ENCODE measurements at regions not wholly inside any gene's neighbourhood (a gene's known extent, or its start where the extent isn't known, plus 50 kb on each side); places are given as distances from the start of the nearest gene placed in this dataset.

GRCh38 chr13:80259159-80259558, 81.8 kb downstream of the SPRY2 start:
- 10% methylated on average over 1 of the region's 1 CpG for whole genome bisulfite sequencing (ENCODE audit: insufficient coverage, low coverage, low lambda C conversion rate, missing lambda C conversion rate)
- no peaks in the 10 kb centered on the region for H3K36me3 ChIP-seq
- H3K27me3 ChIP-seq: no peaks in the 10 kb centered on the region
- no peak overlapping the region for H3K27ac ChIP-seq
- DNase-seq (peak in 2 of 3 donors; percentile 59 to 64), ATAC-seq (peak; percentile 97 to 100 (median 98))
- intact Hi-C loops (cut with DNase I): no loop called here
- no peaks in the 10 kb centered on the region for H3K9me3 ChIP-seq
- H3K4me3 ChIP-seq: no peak overlapping the region
- H3K4me1 ChIP-seq: peaks cover 0 to 7% (median 0%) of the 10 kb centered on the region in 4 donors
- TF ChIP-seq CTCF (IDR thresholded peaks at IDR 0.05) (no peak), POLR2A (IDR thresholded peaks at IDR 0.05) (no peak)

GRCh38 chr13:80256352-80256932, 84.5 kb downstream of the SPRY2 start:
- 80% methylated on average over 7 of the region's 7 CpGs for WGBS (ENCODE audit: insufficient coverage, low coverage, low lambda C conversion rate, missing lambda C conversion rate)
- no peaks in the 10 kb centered on the region for H3K9me3 ChIP-seq
- H3K4me3 ChIP-seq: no peak overlapping the region
- no peak for TF ChIP-seq POLR2A (IDR thresholded peaks at IDR 0.05)
- TF ChIP-seq CTCF (IDR thresholded peaks at IDR 0.05): no peak
- H3K4me1 ChIP-seq: peaks cover 0 to 7% (median 0%) of the 10 kb centered on the region in 4 donors
- no peak for DNase-seq
- intact Hi-C loops (cut with DNase I): no loop called here
- no peaks in the 10 kb centered on the region for H3K36me3 ChIP-seq
- no peaks in the 10 kb centered on the region for H3K27me3 ChIP-seq
- H3K27ac ChIP-seq: no peak overlapping the region
- no peak for ATAC-seq

GRCh38 chr13:80255946-80256345, 85.0 kb downstream of the SPRY2 start:
- DNase-seq (no peak), ATAC-seq (no peak)
- Histone ChIP-seq H3K27ac (no peak overlapping the region), H3K4me1 (peaks cover 0 to 7% (median 0%) of the 10 kb centered on the region in 4 donors), H3K27me3 (no peaks in the 10 kb centered on the region), H3K36me3 (no peaks in the 10 kb centered on the region), H3K9me3 (no peaks in the 10 kb centered on the region), H3K4me3 (no peak overlapping the region)
- 79% methylated on average over 1 of the region's 1 CpG for WGBS (ENCODE audit: insufficient coverage, low coverage, low lambda C conversion rate, missing lambda C conversion rate)
- TF ChIP-seq POLR2A (IDR thresholded peaks at IDR 0.05) (no peak), CTCF (IDR thresholded peaks at IDR 0.05) (no peak)
- intact Hi-C loops (cut with DNase I): no loop called here

- Histone ChIP-seq H3K4me3 (no peak overlapping the region), H3K27me3 (no peaks in the 10 kb centered on the region), H3K27ac (no peak overlapping the region), H3K36me3 (no peaks in the 10 kb centered on the region), H3K9me3 (no peaks in the 10 kb centered on the region), H3K4me1 (no peaks in the 10 kb centered on the region)
- TF ChIP-seq CTCF (IDR thresholded peaks at IDR 0.05) (peak in 1 of 4 donors; percentile 18), POLR2A (IDR thresholded peaks at IDR 0.05) (no peak)
- WGBS (ENCODE audit: insufficient coverage, low coverage, low lambda C conversion rate, missing lambda C conversion rate): 8% methylated on average over 1 of the region's 2 CpGs
- DNase-seq: no peak
- ATAC-seq: peak; percentile 39 to 58 (median 56)
- intact Hi-C loops (cut with DNase I): no loop called here
Measured at GRCh38 chr13:80251403-80251802, 89.5 kb downstream of the SPRY2 start.
